ENCODE measurements at regions not wholly inside any gene's neighbourhood (a gene's known extent, or its start where the extent isn't known, plus 50 kb on each side); places are given as distances from the start of the nearest gene placed in this dataset.

DNA sequence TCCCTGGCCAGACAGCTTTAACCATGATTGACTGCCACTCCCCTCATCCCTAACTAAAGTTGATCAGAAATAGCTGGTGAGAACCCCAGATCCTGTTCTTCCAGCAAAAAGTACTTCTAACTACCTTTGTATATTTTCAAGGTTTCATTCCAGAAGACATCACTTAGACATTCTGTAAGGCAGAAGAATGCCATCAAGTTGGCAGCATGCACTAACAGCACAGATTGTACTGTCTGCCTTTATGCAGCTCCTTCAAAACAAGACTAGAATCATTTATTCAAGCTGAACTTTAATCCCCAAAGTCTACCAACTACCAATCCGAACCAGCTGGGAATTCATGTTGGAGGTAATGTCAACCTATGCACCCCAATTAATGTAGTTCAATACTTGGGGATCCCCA, 167.6 kb upstream of the KLHL1 start:
- no peak for DNase-seq (ENCODE audit: low read depth)
- H3K4me3 ChIP-seq (ENCODE audit: low read depth, low read length) = no peak overlapping the region
- TF ChIP-seq, protein P1, sequence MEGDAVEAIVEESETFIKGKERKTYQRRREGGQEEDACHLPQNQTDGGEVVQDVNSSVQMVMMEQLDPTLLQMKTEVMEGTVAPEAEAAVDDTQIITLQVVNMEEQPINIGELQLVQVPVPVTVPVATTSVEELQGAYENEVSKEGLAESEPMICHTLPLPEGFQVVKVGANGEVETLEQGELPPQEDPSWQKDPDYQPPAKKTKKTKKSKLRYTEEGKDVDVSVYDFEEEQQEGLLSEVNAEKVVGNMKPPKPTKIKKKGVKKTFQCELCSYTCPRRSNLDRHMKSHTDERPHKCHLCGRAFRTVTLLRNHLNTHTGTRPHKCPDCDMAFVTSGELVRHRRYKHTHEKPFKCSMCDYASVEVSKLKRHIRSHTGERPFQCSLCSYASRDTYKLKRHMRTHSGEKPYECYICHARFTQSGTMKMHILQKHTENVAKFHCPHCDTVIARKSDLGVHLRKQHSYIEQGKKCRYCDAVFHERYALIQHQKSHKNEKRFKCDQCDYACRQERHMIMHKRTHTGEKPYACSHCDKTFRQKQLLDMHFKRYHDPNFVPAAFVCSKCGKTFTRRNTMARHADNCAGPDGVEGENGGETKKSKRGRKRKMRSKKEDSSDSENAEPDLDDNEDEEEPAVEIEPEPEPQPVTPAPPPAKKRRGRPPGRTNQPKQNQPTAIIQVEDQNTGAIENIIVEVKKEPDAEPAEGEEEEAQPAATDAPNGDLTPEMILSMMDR (IDR thresholded peaks at IDR 0.05; ENCODE audit: insufficient read depth, low read length) = no peak

DNA sequence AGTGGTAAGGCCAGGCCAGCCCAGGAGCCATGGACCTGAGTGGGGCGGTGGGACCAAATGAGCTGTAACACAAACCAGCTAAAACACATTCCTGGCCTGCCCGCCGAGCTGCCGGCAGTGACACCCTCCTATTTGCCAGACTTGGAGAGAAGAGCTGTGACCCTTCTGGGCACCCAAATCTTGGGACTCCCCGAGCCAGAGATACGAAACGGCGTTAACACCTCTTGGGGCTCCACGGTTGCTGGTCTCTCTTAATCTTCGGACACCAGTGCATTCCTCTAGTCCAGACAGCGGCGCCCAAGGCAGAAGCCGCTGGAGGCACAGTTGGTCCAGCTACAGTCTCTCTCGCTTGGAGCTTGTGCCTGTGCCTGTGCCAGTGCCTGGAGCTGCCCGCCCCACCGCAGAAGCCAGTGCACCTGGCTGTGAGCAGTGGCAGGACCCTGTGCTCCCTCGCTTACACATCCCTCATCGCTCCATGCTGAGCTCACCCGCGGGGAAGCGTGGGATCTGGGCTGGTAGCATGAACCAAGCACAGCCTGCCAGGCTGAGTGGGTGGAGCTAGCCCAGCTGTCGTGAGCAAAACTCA, 147.2 kb upstream of the KLHL1 start:
- no peak for DNase-seq (ENCODE audit: low read depth)
- TF ChIP-seq, protein P1 (IDR thresholded peaks at IDR 0.05; ENCODE audit: insufficient read depth, low read length) = no peak
- H3K4me3 ChIP-seq (ENCODE audit: low read depth, low read length) = no peak overlapping the region

DNA sequence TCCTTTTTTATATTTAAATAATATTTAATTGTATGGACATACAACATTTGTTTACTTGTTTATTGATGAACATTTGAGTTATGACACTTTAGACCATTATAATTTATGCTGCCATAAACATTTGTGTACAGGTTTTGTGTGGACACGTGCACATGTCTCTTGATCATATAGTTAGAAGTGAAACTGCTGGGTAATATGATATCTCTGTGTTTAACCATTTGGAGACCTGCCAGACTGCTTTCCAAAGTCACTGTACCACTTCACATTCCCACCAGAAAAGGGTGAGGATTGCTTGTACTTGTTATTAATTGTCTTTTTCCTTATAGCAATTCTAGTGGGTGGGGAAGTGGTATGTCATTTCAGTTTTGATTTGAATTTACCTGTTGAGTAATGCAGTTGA, 145.6 kb upstream of the KLHL1 start:
- TF ChIP-seq, protein P1 (IDR thresholded peaks at IDR 0.05; ENCODE audit: insufficient read depth, low read length) = no peak
- no peak overlapping the region for H3K4me3 ChIP-seq (ENCODE audit: low read depth, low read length)
- no peak for DNase-seq (ENCODE audit: low read depth)

DNA sequence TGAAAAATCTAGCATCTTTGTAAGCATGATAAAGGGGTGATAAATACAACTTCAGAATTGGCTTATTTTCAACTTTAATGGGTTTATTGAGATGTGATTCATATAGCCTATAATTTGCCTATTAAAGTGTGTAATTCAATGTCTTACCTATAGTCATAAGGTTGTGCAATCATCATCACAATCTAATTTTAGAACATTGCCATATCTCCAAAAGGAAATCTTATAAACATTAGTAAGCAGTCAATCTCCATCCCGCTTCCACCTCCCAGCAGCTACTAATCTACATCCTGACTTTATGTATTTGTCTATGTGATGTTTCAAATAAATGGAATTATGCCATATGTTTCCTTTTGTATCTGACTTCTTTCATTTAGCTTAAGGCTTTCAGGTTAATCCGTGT, 145.2 kb upstream of the KLHL1 start:
- no peak for DNase-seq (ENCODE audit: low read depth)
- TF ChIP-seq, protein P1 (IDR thresholded peaks at IDR 0.05; ENCODE audit: insufficient read depth, low read length) = no peak
- no peak overlapping the region for H3K4me3 ChIP-seq (ENCODE audit: low read depth, low read length)

DNA sequence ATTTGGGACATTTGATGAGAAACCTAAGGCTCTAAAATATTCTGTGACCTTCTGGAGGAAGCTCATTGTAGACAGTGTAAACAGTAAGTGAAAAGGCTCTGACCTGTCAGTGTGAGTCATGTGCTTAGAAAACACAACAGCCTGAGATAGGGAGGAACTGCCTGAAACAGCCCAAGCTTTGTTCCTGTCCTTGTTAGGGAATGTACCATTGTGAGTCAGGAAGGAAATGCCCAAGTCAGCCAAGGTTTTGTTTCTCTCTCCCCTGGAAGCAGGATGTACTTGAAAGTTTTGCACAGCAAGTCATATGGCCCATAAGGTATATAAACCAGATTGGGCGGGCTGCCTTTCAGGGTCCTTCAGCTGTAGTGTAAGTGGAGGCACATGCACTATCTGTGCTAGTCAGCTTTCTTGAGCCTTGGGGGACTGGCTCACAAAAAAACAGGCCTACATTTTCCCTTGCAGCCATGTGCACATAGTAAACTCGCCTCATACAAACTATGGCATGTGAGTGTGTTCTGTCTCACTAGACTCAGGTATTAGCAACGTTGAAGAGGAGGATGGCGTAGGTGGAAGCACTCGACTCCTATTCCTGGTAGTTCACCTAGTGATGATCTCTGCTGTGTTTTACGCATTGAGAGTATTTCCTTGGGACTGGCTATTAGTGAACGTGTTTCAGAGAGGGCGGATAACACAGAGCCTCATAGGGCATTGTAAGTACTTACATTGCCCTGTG, 141.2 kb upstream of the KLHL1 start:
- H3K4me3 ChIP-seq (ENCODE audit: low read depth, low read length) = no peak overlapping the region
- TF ChIP-seq, protein P1 (IDR thresholded peaks at IDR 0.05; ENCODE audit: insufficient read depth, low read length) = no peak
- no peak for DNase-seq (ENCODE audit: low read depth)

DNA sequence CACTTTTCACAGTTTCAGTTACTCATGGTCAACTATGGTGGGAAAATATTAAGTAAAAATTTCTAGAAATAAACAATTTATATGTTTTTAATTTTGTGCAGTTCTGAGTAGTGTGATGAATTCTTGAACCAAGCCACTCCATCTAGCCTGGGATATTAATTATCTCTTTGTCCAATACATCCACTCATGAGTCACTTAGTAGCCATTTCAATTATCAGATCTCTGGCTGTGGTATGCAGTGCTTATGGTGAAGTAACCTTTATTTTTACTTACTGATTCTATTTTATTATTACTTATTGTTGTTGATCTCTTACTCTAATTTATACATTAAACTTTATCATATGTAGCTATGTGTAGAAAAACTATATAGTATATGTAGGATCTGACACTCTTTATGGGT, 128.9 kb upstream of the KLHL1 start:
- TF ChIP-seq, protein P1 (IDR thresholded peaks at IDR 0.05; ENCODE audit: insufficient read depth, low read length) = no peak
- H3K4me3 ChIP-seq (ENCODE audit: low read depth, low read length) = no peak overlapping the region
- DNase-seq (ENCODE audit: low read depth) = no peak

Data from fibroblast of the aortic adventitia (primary cell).